OCI-LY1 (cell line): ENCODE measurements at regions not wholly inside any gene's neighbourhood (a gene's known extent, or its start where the extent isn't known, plus 50 kb on each side); places are given as distances from the start of the nearest gene placed in this dataset.

Experiments
- CTCF ChIP-seq: fragments of 200-600 bp; sonication (generic), shearing (Covaris generic); IDR thresholded peaks from 2 replicates; pipeline ENCODE4 v1.5.1; 2017; ENCODE audit warnings: mild to moderate bottlenecking, antibody characterized with exemption, low read length, moderate library complexity, mixed read lengths
- EZH2 ChIP-seq: fragments of 200-600 bp; sonication (generic), shearing (Covaris generic); IDR thresholded peaks from 2 replicates; pipeline ENCODE4 v1.8.0; 2017; ENCODE audit warnings: borderline replicate concordance, mixed run types, mild to moderate bottlenecking, antibody characterized with exemption, low read length, moderate library complexity, mixed read lengths

GRCh38 chr5:85148701-85149100 lies 764.0 kb upstream of the EDIL3 start:
- no peak for TF ChIP-seq CTCF
- TF ChIP-seq EZH2, result no peak
